Mammary epithelial cell (primary cell): ENCODE measurements at regions not wholly inside any gene's neighbourhood (a gene's known extent, or its start where the extent isn't known, plus 50 kb on each side); places are given as distances from the start of the nearest gene placed in this dataset.

Source experiments
- EZH2 ChIP-seq: IDR thresholded peaks from 2 replicates; pipeline ENCODE4 v1.6.1; 2012; ENCODE audit warnings: low read length, inconsistent platforms, borderline replicate concordance
- TF ChIP-seq, protein P1 (sequence below), 2 donors: IDR thresholded peaks in 1 of 2; conservative IDR thresholded peaks in 1 of 2; 2 replicates each; pipeline ENCODE4 v1.5.1; 2011 to 2012; ENCODE audit warnings: inconsistent platforms in 2 of 2, low read length in 2 of 2, mild to moderate bottlenecking in 2 of 2, control low read depth in 1 of 2, low read depth in 1 of 2; ENCODE audit not compliant: insufficient read depth in 1 of 2; ENCODE audit errors: extremely low read depth in 1 of 2

- TF ChIP-seq, protein P1, sequence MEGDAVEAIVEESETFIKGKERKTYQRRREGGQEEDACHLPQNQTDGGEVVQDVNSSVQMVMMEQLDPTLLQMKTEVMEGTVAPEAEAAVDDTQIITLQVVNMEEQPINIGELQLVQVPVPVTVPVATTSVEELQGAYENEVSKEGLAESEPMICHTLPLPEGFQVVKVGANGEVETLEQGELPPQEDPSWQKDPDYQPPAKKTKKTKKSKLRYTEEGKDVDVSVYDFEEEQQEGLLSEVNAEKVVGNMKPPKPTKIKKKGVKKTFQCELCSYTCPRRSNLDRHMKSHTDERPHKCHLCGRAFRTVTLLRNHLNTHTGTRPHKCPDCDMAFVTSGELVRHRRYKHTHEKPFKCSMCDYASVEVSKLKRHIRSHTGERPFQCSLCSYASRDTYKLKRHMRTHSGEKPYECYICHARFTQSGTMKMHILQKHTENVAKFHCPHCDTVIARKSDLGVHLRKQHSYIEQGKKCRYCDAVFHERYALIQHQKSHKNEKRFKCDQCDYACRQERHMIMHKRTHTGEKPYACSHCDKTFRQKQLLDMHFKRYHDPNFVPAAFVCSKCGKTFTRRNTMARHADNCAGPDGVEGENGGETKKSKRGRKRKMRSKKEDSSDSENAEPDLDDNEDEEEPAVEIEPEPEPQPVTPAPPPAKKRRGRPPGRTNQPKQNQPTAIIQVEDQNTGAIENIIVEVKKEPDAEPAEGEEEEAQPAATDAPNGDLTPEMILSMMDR (conservative IDR thresholded peaks at IDR 0.05 in 1 of 2, IDR thresholded peaks at IDR 0.05 in 1 of 2; ENCODE audit: extremely low read depth in 1 of 2, insufficient read depth in 1 of 2, low read depth in 1 of 2, low read length in 2 of 2), result no peak
- no peak for TF ChIP-seq EZH2
These were observed 239.0 kb downstream of the PTPRU start for GRCh38 chr1:29475326-29475725.
